Ascending aorta (tissue), 2 donors: ENCODE measurements at regions not wholly inside any gene's neighbourhood (a gene's known extent, or its start where the extent isn't known, plus 50 kb on each side); places are given as distances from the start of the nearest gene placed in this dataset.
A peak's percentile ranks its signal among the peaks of the same experiment; 100 is the strongest.
"Not testable (repeated sequence)": the region's sequence is repeated elsewhere in the genome, so short reads cannot be mapped to it uniquely, and the experiment has no call there.

Experiments
- DNase-seq, 2 donors: peaks; one replicate each; pipeline ENCODE4 v3.0.0-alpha.2; 2019; ENCODE audit warnings: low spot score in 2 of 2
- H3K27ac ChIP-seq, 2 donors: fragments of 200-600 bp; sonication (generic); one replicate each; pipeline ENCODE4 v1.5.1; 2016 to 2017; ENCODE audit warnings: mild to moderate bottlenecking in 1 of 2
- H3K27me3 ChIP-seq: fragments of 200-600 bp; sonication (generic); one replicate; pipeline ENCODE4 v1.5.1; 2017
- H3K36me3 ChIP-seq, 2 donors: fragments of 200-600 bp; sonication (generic); one replicate each; pipeline ENCODE4 v1.5.1; 2016
- H3K4me1 ChIP-seq, 2 donors: fragments of 200-600 bp; sonication (generic); one replicate each; pipeline ENCODE4 v1.5.1; 2016 to 2017; ENCODE audit warnings: mild to moderate bottlenecking in 1 of 2
- H3K4me3 ChIP-seq, 2 donors: fragments of 200-600 bp; sonication (generic); one replicate each; pipeline ENCODE4 v1.5.1; 2016 to 2017; ENCODE audit warnings: mild to moderate bottlenecking in 1 of 2
- H3K9me3 ChIP-seq, 2 donors: fragments of 200-600 bp; sonication (generic); one replicate each; pipeline ENCODE4 v1.5.1; 2016
- intact Hi-C: fragments of 100-400 bp; cut with DNase I; formaldehyde crosslinking; loops from one replicate; pipeline ENCODE4 v1.15.1; 2023
- TF ChIP-seq, protein P1 (sequence below), 3 experiments: fragments of 200-600 bp in 2 of 3; fragments of 450-650 bp in 1 of 3; sonication (generic) in 2 of 3; IDR thresholded peaks; one replicate each; pipeline ENCODE4 v1.5.1; 2016 to 2019; ENCODE audit warnings: antibody characterized with exemption in 3 of 3, mild to moderate bottlenecking in 1 of 3, moderate library complexity in 1 of 3

DNA sequence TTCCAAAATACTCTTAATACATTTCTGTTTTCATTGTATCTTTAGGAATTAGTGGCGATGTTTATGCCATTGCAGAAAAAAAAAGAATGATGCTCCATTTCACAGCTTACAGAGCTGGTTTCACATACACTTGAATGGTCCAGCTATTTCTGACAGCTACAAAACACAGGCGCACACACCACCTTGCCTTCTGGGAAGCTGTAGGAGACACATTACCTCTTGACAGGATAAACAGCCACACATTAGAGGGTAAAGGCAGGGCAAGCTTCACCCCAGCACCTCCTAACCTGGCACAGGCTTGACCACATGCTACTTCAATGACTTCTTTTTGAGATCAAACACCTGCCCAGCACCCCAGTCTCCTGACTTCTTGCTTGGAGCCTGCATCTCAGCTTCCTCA lies 73.2 kb upstream of the PLGLB2 start:
- H3K27ac ChIP-seq, H3K4me3 ChIP-seq, H3K36me3 ChIP-seq, H3K9me3 ChIP-seq, H3K4me1 ChIP-seq, DNase-seq, intact Hi-C loops, H3K27me3 ChIP-seq: not testable (repeated sequence)

DNA sequence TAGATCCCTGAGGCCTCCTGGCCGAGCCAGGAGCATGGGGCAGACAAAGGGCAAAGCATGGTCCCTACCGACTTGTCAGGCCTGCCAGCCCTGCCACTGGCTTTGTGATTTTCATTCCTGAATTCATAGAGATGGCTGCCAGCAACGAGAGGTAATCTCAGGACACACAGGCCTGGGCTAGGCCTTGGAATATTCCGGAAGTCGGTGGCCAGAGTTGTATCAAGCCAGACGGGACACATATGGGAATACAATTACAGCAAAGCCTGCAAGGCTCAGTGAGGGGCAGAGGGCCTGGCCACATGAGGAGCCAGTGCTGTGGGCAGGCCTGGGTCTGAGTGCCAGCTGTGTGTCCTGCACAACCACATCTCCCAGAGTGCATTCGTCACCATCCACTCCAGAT lies 72.4 kb upstream of the PLGLB2 start:
- H3K27me3 ChIP-seq, H3K4me3 ChIP-seq, H3K36me3 ChIP-seq, intact Hi-C loops, DNase-seq, H3K27ac ChIP-seq, H3K9me3 ChIP-seq, H3K4me1 ChIP-seq: not testable (repeated sequence)

DNA sequence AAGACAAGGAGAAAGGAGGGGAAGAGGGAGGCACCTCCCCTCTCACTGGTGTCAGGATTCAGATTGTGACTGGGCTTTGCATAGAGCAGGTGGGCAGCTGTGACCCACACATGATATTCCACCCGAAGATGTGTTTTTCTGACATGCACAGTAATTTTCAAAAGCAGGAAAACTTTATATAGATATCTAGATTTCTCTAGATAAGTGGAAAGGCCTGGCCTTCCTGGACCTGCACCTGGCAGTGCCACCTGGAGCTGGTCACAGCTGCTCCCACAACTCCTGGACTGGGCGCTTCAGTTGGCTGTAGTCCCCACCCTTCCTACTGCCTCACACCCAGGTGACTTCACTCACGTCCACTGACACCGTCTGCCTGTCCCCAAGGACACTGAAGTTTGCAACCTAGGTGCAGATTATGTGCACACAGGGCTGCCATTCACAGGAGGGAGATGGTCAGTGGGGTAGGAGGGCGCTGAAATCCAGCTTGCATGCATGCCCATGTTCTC lies 70.4 kb upstream of the PLGLB2 start:
- DNase-seq, H3K36me3 ChIP-seq, intact Hi-C loops, H3K4me1 ChIP-seq, H3K27me3 ChIP-seq, H3K9me3 ChIP-seq, H3K4me3 ChIP-seq, H3K27ac ChIP-seq: not testable (repeated sequence)

DNA sequence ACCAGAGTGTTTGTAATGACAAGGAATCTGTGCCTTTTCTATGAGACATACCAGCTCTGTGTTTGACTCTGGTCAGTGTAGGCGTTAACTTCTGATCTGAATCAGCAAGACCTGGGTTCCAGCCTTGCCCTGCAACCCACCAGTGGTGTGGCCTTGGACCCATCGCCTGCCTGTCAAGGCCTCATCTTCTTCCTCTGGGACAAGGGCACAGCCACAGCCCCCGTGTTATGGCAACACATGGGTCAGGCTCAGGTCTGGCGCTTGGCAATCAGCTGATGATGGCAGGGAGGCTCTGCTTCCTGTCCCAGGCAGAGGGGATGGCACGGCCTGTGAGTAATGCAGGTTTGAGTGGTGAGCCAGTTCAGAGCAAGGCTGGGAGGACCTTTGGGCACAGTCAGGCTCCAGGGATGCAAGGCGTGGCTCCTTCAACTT lies 69.1 kb upstream of the PLGLB2 start:
- intact Hi-C loops, H3K36me3 ChIP-seq, H3K4me3 ChIP-seq, H3K9me3 ChIP-seq, H3K4me1 ChIP-seq, DNase-seq, H3K27ac ChIP-seq, H3K27me3 ChIP-seq: not testable (repeated sequence)

DNA sequence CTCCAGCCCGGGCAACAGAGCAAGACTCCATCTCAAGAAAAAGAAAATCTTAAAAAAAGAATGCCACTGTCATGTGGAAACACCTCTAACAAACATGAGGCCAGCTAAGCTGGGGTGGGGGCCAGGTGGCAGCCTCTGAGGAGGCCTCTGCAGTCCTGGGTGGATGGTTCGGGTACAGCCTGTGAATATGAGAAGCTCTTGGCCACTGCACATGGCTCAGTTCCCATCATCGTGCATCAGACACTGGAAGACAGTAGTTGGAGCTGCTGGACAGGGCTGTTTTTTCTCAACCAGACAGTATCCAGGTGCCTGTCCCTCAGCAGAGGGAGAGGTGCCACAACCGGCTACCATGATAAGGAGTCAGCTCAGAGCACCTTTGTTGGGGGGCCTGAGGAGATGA lies 67.9 kb upstream of the PLGLB2 start:
- H3K27me3 ChIP-seq, intact Hi-C loops, DNase-seq: not testable (repeated sequence)

DNA sequence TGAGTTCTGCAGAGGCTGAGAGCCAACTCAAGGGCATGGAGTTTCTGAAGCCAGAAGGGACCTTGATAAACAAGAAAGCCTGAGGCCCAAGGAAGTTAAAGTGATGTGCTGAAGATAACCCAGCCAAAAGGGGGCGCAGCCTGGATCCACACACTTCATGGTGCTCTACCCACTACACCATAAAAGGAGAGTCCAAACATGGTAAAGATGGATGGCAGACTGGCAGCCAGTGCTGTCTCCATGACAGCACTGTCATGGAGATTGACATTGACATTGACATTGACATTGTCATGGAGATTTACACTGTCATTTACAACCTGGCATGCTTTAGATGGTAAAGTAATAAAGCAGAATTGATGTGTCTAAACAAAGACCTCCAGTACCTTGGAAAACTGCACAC lies 67.2 kb upstream of the PLGLB2 start:
- intact Hi-C loops, H3K4me3 ChIP-seq, H3K27ac ChIP-seq, H3K4me1 ChIP-seq, H3K9me3 ChIP-seq, H3K27me3 ChIP-seq, DNase-seq, H3K36me3 ChIP-seq: not testable (repeated sequence)

More for the DNA sequence above, 67.9 kb upstream of the PLGLB2 start:
- H3K36me3 ChIP-seq, H3K4me1 ChIP-seq, H3K4me3 ChIP-seq, H3K27ac ChIP-seq, H3K9me3 ChIP-seq: not testable (repeated sequence)

DNA sequence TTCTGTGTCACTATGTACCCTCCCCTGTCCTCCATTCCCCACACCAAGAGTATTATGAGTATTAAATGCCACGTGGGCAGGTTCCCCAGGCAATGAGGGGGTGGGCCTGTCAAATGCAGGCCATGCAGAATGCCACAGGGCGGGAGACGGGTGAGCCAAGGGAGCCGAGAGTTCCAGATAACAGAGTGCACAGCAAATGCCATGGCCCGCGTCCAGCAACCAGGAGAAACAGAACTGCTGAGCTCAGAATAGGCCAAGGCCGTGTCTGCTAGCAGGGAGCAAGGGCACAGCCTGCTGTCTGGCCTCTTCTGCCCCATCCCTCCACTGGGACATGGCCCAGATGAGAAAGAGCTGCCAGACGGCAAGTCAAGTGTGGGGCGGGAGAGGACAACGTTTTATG lies 64.4 kb upstream of the PLGLB2 start:
- peak overlapping the region; percentile 11 to 41 for H3K27ac ChIP-seq
- peak; percentile 12 to 72 for DNase-seq
- H3K36me3 ChIP-seq, H3K4me1 ChIP-seq, H3K4me3 ChIP-seq, intact Hi-C loops, H3K9me3 ChIP-seq, H3K27me3 ChIP-seq: not testable (repeated sequence)
- TF ChIP-seq, protein P1, sequence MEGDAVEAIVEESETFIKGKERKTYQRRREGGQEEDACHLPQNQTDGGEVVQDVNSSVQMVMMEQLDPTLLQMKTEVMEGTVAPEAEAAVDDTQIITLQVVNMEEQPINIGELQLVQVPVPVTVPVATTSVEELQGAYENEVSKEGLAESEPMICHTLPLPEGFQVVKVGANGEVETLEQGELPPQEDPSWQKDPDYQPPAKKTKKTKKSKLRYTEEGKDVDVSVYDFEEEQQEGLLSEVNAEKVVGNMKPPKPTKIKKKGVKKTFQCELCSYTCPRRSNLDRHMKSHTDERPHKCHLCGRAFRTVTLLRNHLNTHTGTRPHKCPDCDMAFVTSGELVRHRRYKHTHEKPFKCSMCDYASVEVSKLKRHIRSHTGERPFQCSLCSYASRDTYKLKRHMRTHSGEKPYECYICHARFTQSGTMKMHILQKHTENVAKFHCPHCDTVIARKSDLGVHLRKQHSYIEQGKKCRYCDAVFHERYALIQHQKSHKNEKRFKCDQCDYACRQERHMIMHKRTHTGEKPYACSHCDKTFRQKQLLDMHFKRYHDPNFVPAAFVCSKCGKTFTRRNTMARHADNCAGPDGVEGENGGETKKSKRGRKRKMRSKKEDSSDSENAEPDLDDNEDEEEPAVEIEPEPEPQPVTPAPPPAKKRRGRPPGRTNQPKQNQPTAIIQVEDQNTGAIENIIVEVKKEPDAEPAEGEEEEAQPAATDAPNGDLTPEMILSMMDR (IDR thresholded peaks at IDR 0.05), result peak in 1 of 3 experiments; percentile 28

DNA sequence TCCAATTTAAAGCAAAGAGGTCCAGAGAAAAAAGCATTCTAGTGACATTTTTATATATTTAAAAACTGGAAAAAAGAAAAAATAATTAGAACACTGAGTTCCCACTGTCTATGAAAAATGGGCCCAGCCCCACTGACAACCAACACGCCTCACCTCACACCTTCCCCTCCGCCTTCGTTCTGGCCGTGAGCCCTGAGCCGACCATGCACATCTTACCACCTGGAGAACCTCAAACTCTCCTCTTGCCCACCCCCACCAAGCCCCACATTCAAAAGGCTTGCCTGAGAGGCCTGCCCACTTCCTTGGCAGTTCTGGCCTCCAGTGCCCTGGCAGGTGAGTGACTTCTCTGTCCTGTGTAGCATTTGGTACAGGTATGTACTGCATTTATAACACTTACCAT lies 63.9 kb upstream of the PLGLB2 start:
- H3K36me3 ChIP-seq, H3K4me3 ChIP-seq, DNase-seq, H3K9me3 ChIP-seq, intact Hi-C loops, H3K4me1 ChIP-seq, H3K27me3 ChIP-seq: not testable (repeated sequence)
- H3K27ac ChIP-seq, result peak overlapping the region in 1 of 2 donors; percentile 41

DNA sequence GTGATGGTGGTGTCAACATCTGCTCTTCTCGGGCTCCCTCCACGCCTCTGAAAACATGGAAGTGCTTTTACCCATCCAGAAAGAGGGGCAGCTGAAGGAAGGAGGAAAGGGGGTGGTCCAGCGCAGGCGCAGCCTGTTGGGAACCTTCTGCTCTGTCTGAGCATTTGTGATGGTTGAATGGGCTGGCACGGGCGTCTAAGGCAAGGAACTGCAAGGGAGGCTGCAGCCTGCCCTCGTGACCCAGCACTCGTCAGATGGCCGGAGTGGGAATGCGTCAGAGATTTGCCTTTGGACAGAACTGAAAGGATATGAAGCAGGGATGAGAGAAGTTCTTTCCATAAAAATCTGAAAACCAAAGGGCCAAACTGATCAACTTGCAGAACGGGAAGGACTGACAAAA lies 62.3 kb upstream of the PLGLB2 start:
- H3K27ac ChIP-seq, H3K9me3 ChIP-seq, DNase-seq, H3K36me3 ChIP-seq, H3K27me3 ChIP-seq, intact Hi-C loops, H3K4me1 ChIP-seq, H3K4me3 ChIP-seq: not testable (repeated sequence)

DNA sequence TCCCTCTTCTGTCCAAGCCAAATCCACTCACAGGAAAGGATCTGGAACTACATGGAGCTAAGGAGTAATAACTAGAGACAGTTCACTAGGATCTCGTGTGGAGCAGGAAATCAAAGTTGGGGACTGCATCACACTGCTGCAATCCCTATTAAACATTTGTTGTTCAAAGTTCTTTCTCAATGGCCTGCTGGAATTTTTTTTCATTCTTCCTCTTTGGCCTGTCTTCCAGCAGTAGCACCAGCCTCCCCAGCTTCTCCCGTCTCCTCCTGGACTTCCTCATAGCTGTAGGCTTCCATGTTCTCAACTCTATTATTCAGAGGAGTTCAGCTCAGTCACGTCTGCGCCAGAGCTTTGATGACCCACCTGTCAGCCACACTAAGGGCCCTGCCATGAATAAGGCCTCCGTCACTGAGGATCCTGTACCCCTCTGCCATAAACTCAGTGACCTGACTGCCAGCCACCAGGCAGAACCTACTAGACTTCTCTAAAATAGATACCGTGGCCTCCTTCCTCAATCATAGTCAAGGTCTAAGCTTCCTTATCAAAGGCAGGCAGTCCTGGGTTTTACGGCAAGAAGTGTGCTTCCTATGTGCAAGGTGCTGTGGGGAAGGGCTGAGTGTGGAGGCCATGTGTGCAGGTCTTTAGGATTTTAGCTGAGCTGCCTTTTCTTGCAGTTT lies 60.9 kb upstream of the PLGLB2 start:
- DNase-seq, H3K4me3 ChIP-seq, H3K4me1 ChIP-seq, H3K36me3 ChIP-seq, H3K27me3 ChIP-seq, intact Hi-C loops, H3K9me3 ChIP-seq, H3K27ac ChIP-seq: not testable (repeated sequence)

DNA sequence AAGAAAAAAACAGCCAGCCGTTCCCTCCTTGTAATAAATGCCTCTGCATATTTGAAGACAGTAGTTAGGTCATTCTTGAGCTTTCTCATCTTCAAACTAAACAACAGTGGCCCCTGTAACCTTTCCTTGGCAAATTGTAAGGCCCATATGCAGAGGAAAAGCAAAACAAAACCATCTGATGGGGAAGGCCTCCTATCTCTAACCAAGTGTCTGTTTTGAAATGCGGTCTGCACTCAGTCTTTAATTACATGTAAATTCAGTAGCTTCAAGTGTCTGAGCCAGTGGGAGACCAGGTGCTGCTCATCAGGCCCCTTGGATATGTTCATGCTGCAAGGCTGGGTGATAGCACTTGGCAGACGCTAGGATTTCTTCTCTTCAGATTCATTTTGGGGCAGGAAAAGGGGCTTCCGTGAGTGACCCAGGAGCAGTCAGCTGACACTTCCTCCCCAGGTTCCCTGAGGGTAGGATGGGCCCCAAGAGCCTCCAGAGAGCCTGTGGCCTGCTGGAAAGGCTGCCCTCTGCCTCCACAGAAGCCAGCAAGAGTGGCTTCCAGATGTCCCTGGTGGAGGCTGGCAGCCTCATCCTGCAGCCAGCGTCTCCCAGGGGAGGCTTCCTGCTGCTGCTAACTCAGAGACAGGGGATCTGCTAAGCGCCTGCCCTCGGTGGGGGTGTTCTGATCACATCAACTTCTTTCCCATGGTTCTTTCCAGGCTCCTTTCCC lies 60.2 kb upstream of the PLGLB2 start:
- H3K9me3 ChIP-seq, H3K36me3 ChIP-seq, H3K4me3 ChIP-seq, H3K4me1 ChIP-seq, H3K27me3 ChIP-seq, intact Hi-C loops, DNase-seq, H3K27ac ChIP-seq: not testable (repeated sequence)

DNA sequence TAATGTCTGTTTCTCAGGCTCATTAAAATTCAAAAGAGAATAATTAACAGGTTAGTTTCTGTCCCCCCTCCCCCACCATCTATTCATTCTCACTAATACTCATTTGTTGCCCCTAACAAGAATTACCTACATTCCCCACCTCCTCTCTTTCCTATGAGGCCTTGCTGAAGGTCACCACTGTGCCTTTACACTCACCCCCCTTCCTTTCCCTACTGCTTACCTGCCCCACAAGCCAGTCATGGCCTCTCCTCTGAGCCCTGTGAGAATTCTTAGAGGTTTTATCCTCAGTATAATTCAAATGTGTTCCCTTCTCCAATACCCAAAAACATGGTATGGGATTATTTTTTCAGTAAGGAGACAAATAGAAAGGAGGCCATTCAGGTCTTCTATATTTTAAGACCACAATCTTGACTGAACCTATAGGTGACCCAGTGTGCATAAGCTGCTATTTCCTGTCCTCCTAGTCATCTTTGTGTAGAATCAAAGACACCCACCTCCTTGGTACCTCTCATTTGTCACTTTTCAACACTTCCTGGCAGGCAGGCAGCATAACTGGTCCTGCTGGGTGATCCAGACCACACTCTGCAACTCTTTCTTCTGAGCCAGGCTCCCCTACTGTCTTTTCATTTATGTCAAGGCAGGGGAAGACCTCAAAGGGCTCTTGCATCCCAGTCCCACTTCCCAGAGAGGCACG lies 55.8 kb upstream of the PLGLB2 start:
- intact Hi-C loops, H3K36me3 ChIP-seq, H3K27me3 ChIP-seq, H3K4me1 ChIP-seq, H3K27ac ChIP-seq, H3K9me3 ChIP-seq, H3K4me3 ChIP-seq, DNase-seq: not testable (repeated sequence)

DNA sequence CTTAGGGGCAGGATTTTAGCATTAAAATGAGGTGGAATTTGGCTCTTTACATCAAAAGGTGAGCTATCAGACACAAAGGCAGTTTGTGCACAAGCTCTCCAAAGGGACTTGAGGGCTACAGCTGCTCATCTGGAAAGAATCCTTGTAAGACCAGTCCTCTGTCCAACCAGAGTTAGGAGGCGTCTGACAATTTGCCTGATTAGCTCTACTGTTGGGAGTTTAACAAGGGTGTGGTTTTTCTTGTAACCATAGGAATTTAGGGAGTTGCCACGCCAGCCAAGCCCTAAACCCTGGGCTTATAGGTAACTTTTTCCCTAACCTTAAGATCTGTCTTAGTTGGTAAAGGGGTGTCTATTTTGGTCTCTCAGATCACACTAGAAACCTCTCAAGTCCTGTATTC lies 55.0 kb upstream of the PLGLB2 start:
- DNase-seq, H3K9me3 ChIP-seq, intact Hi-C loops, H3K36me3 ChIP-seq, H3K4me3 ChIP-seq, H3K27me3 ChIP-seq, H3K27ac ChIP-seq, H3K4me1 ChIP-seq: not testable (repeated sequence)
